Mesodermal cell (in vitro differentiated cells): ENCODE measurements at regions not wholly inside any gene's neighbourhood (a gene's known extent, or its start where the extent isn't known, plus 50 kb on each side); places are given as distances from the start of the nearest gene placed in this dataset.

Experiments
- H3K27ac ChIP-seq: 2 replicates; pipeline ENCODE4 v1.7.0; 2013; ENCODE audit warnings: mild to moderate bottlenecking, low read depth, low read length, moderate library complexity; ENCODE audit not compliant: severe bottlenecking
- H3K36me3 ChIP-seq: 2 replicates; pipeline ENCODE4 v1.7.1; 2013; ENCODE audit warnings: mild to moderate bottlenecking, low read length, moderate library complexity; ENCODE audit not compliant: control insufficient read depth, insufficient read depth
- H3K4me1 ChIP-seq: one replicate; pipeline ENCODE4 v1.7.1; 2013; ENCODE audit warnings: mild to moderate bottlenecking, low read length; ENCODE audit not compliant: insufficient read depth, control insufficient read depth, poor library complexity, severe bottlenecking
- H3K4me3 ChIP-seq: 2 replicates; pipeline ENCODE4 v1.7.0; 2013; ENCODE audit warnings: low read length, control low read depth, mild to moderate bottlenecking; ENCODE audit not compliant: insufficient read depth, poor library complexity, severe bottlenecking; ENCODE audit errors: extremely low read depth
- H3K9me3 ChIP-seq: 2 replicates; pipeline ENCODE4 v1.7.1; 2013; ENCODE audit warnings: mild to moderate bottlenecking, low read length, moderate library complexity; ENCODE audit not compliant: control insufficient read depth
- WGBS, 2 experiments: methylation state at CpG; one replicate each; pipeline ENCODE4 v1.1.5; 2013; ENCODE audit warnings: missing lambda C conversion rate in 2 of 2; ENCODE audit not compliant: insufficient coverage in 2 of 2; 5-methylcytosine and 5-hydroxymethylcytosine counted together

DNA sequence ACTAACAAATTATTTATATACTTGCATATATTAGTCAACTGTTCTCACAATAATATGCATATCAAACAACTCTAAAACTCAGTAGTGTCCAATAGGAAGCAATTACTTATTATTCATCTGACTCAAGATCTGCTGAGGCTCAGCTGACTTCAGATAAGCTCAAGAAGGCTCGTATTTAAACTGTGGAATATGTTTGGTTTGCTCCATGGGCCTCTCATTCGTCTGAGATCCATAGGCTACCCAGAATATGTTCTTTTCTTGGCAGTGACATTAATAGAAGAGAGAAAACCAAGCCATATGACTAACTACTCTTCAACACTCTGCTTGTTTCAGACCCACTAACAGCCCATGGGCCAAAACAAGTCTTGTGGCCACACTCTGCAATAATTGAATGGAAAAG is 107.7 kb upstream of the MAP2 start:
- no peak overlapping the region for H3K4me3 ChIP-seq
- no CpG with 5 or more reads among the region's 2 CpGs for WGBS, 2 experiments

GRCh38 chr2:209321076-209321475 is 102.8 kb upstream of the MAP2 start:
- Histone ChIP-seq H3K36me3 (no peaks in the 10 kb centered on the region), H3K9me3 (no peaks in the 10 kb centered on the region), H3K27ac (no peak overlapping the region), H3K4me1 (no peaks in the 10 kb centered on the region), H3K4me3 (no peak overlapping the region)
- 100% methylated on average over 2 of the region's 3 CpGs; no CpG with 5 or more reads in 1 of the 2 experiments for WGBS, 2 experiments

More for the DNA sequence above, 107.7 kb upstream of the MAP2 start:
- Histone ChIP-seq H3K36me3 (no peaks in the 10 kb centered on the region), H3K4me1 (no peaks in the 10 kb centered on the region), H3K27ac (no peak overlapping the region), H3K9me3 (no peaks in the 10 kb centered on the region)

- no peaks in the 10 kb centered on the region for H3K4me1 ChIP-seq
- no peak overlapping the region for H3K4me3 ChIP-seq
- H3K36me3 ChIP-seq = no peaks in the 10 kb centered on the region
- no peak overlapping the region for H3K27ac ChIP-seq
- WGBS, 2 experiments = 86 to 100% methylated on average over 1 of the region's 3 CpGs
- no peaks in the 10 kb centered on the region for H3K9me3 ChIP-seq
Measured at GRCh38 chr2:209321581-209321980, 102.3 kb upstream of the MAP2 start.

- WGBS, 2 experiments = no CpG with 5 or more reads among the region's 1 CpG
- H3K27ac ChIP-seq = no peak overlapping the region
- H3K9me3 ChIP-seq = no peaks in the 10 kb centered on the region
- H3K4me1 ChIP-seq = no peaks in the 10 kb centered on the region
- no peak overlapping the region for H3K4me3 ChIP-seq
- no peaks in the 10 kb centered on the region for H3K36me3 ChIP-seq
Measured at GRCh38 chr2:209322041-209322440, 101.8 kb upstream of the MAP2 start.

DNA sequence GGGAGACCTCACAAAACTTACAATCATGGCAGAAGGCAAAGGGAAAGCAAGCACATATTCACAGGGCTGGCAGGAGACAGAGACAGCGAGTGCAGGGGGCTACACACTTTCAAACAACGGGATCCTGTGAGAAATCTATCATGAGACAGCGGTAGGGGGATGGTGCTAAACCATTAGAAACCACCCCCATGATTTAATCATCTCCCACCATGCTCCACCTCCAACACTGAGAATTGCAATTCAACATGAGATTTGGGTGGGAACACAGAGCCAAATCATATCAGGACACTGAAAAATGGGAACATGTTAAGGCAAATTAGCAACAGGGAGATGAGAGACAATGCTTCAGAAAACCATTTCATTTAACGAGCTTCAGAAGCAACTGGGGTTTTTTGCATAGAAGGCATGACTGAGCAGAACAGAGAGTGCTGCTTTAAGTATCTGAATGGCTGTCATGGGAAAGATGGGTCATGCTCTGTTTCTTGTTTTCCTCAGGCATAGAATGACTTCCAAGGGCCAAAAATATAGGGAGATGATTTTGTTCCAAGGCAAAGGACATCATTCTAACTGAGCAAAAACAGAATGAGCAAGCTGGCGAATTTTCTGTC is 100.8 kb upstream of the MAP2 start:
- H3K4me3 ChIP-seq = no peak overlapping the region
- 93 to 97% methylated on average over 3 to 4 of the region's 5 CpGs for WGBS, 2 experiments
- H3K9me3 ChIP-seq = no peaks in the 10 kb centered on the region

DNA sequence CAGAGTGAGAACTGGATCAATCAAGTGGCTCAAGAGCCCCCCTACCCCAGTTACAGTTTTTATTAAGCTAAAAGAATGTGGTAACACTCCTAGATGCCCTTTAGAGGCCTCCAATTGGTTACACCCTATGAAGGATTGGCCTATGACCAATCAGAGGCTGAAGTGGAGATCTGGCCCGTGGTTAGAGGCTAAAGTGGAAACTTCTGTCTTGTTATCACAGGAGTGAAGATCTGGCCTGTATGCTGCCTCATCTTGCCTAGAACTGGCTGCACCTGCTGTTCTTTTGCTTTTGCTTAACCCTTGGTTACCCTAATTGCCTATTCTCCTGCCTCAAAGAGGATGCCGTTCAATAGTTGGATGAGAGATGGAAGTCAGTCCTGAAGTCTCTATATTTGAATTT is 100.1 kb upstream of the MAP2 start:
- no peaks in the 10 kb centered on the region for H3K9me3 ChIP-seq
- H3K27ac ChIP-seq = no peak overlapping the region
- H3K4me1 ChIP-seq = no peaks in the 10 kb centered on the region
- WGBS, 2 experiments = 85 to 100% methylated on average over 1 of the region's 2 CpGs
- no peak overlapping the region for H3K4me3 ChIP-seq
- H3K36me3 ChIP-seq = no peaks in the 10 kb centered on the region

More for the DNA sequence above, 100.8 kb upstream of the MAP2 start:
- no peaks in the 10 kb centered on the region for H3K4me1 ChIP-seq
- H3K27ac ChIP-seq = no peak overlapping the region
- no peaks in the 10 kb centered on the region for H3K36me3 ChIP-seq

- Histone ChIP-seq H3K4me1 (no peaks in the 10 kb centered on the region), H3K27ac (no peak overlapping the region), H3K36me3 (no peaks in the 10 kb centered on the region), H3K9me3 (no peaks in the 10 kb centered on the region), H3K4me3 (no peak overlapping the region)
Measured at GRCh38 chr2:209324281-209324680, 99.6 kb upstream of the MAP2 start.

GRCh38 chr2:209331291-209331844 is 92.5 kb upstream of the MAP2 start:
- H3K9me3 ChIP-seq = no peaks in the 10 kb centered on the region
- no peaks in the 10 kb centered on the region for H3K36me3 ChIP-seq
- no peak overlapping the region for H3K27ac ChIP-seq
- no peaks in the 10 kb centered on the region for H3K4me1 ChIP-seq
- WGBS, 2 experiments = 17% methylated on average over 1 of the region's 1 CpG; no CpG with 5 or more reads in 1 of the 2 experiments
- no peak overlapping the region for H3K4me3 ChIP-seq

GRCh38 chr2:209334188-209335017 is 89.4 kb upstream of the MAP2 start:
- no peak overlapping the region for H3K27ac ChIP-seq
- H3K36me3 ChIP-seq = no peaks in the 10 kb centered on the region
- H3K9me3 ChIP-seq = no peaks in the 10 kb centered on the region
- WGBS, 2 experiments = 0% methylated on average over 4 to 5 of the region's 7 CpGs
- H3K4me1 ChIP-seq = no peaks in the 10 kb centered on the region
- no peak overlapping the region for H3K4me3 ChIP-seq

DNA sequence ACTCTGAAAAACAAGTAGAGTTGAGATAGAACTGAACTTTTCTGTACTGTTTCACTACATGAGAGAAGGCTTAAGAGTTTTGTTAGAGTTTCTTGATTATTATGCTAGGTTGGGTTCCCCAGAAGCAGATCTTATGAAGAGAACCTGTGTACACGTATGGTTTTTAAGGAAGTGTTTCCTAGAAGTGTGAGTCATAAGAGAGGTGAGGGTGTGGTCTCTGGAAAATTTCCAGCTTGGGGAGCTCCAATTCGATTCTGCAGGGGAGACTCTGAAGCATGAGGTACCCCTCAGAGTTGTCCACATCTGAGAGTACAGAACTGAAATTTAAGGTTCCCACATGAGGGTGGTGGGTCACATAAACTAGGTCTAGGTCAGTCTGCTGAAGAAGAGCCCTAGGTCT is 83.3 kb upstream of the MAP2 start:
- Histone ChIP-seq H3K4me3 (no peak overlapping the region), H3K4me1 (no peaks in the 10 kb centered on the region), H3K36me3 (no peaks in the 10 kb centered on the region), H3K9me3 (no peaks in the 10 kb centered on the region), H3K27ac (no peak overlapping the region)
- WGBS, 2 experiments = 50 to 83% methylated on average over 2 of the region's 2 CpGs

- H3K36me3 ChIP-seq = no peaks in the 10 kb centered on the region
- WGBS, 2 experiments = 90% methylated on average over 2 of the region's 3 CpGs; no CpG with 5 or more reads in 1 of the 2 experiments
- H3K4me1 ChIP-seq = no peaks in the 10 kb centered on the region
- no peaks in the 10 kb centered on the region for H3K9me3 ChIP-seq
- H3K4me3 ChIP-seq = no peak overlapping the region
- H3K27ac ChIP-seq = no peak overlapping the region
Measured at GRCh38 chr2:209344349-209344748, 79.5 kb upstream of the MAP2 start.
